NCI-H2029 (cell line): ENCODE measurements at regions not wholly inside any gene's neighbourhood (a gene's known extent, or its start where the extent isn't known, plus 50 kb on each side); places are given as distances from the start of the nearest gene placed in this dataset.

ENCODE experiments used
- DNase-seq: peaks from one replicate; lab custom pipeline; 2025; lab: John Stamatoyannopoulos, UW

DNA sequence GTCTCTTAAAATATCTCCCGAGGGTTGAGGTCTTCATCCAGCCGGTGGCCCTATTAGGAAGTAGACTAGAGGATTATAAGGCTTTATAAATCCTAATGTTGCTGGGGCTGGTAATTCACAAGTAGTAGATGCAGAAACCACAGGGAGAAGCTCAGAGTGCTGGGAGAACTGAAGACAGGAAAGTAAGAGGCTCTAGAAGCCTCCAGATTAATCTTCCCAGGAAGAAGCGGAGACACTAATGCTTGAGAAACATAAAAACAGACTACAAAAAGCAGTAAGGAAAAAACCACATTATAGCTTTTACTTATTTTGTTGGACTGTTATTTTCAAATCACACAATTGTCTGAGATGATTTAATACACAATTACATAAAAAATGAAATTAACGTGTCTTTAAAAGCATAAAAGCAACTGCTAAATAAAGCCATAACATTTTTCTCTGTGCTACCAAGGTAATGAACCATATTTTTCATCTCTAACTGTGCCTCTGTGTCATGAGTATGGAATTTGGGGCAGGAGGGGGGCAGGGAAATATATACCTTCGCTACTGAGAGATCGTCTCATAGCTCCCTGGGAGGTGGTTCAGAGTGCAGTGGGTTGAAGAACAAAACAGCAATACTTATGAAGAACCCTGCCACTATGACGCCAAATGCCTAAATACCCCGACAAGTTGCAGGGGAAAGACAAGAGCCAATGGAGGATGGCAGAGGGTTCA, 806.2 kb upstream of the WWC1 start:
- no peak for DNase-seq

DNA sequence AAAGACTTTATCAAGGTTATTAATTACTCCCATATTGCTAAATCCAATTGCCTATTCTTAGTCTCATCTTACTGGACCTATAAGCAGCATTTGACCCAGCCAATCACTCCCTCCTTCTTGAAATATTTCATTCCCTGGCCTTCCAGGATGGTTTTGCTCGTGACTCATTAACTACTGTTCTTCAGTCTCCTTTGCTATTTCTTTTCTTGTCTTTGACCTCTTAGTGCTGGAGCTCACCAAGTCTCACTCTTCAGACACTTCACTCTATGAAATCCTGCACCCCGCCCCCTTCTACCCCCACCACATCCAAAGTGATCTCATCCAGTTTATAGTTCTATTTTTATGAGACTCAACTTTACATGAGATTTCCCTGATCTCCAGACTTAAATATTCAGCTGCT, 803.1 kb upstream of the WWC1 start:
- DNase-seq, result no peak

DNA sequence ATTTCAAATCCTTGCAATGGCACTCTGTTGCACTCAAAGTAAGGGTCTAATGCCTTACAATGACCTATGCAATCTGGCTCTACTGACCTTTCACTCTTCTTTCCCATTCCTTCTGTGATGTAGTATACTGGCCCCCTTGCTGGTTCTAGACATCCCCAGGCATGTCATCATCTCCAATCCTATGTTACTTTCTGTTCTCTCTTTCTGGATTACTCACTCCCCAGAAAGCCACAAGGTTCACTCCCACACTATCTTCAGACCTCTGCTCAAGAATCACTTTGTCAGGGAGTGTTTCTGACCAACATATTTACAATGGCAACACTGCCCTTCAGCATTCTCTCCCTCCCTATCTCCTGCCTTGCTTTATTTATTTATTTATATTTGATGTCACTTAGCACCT, 802.2 kb upstream of the WWC1 start:
- DNase-seq, result no peak

DNA sequence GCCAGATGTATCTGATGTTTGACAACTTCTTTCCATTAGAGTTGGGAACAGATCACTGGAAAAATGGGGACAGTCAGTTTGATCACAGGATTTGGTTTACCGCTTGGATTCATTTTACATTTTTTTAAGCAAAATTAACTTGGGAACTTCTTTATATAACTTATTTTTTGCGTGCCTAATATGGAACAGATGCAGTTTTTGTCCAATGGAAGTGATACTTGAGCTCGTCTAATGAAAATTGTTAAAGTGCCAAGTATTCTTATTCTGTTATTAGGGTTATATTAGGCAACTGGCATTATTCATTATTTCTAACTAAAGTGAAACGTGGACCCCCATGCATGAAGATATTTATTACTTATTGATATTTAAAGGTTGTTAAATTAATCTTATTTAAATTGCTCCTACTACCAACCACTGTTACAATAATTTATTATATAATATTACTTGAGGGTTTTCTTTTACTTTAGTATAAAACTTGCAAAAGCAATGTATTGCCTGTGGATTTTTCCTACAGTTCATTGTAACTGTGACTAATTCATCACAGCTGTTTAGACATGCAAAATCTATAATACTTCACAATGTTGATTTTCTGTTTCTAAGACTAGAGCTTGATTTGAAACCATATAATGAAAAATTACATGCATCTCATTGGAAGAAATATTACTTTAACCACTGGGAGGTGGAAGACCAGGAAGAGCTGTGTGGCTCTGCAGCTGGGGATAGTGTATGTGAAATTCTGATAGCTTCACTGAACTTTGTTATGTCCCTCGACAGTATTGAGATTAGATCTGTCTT, 787.3 kb upstream of the WWC1 start:
- DNase-seq, result no peak

DNA sequence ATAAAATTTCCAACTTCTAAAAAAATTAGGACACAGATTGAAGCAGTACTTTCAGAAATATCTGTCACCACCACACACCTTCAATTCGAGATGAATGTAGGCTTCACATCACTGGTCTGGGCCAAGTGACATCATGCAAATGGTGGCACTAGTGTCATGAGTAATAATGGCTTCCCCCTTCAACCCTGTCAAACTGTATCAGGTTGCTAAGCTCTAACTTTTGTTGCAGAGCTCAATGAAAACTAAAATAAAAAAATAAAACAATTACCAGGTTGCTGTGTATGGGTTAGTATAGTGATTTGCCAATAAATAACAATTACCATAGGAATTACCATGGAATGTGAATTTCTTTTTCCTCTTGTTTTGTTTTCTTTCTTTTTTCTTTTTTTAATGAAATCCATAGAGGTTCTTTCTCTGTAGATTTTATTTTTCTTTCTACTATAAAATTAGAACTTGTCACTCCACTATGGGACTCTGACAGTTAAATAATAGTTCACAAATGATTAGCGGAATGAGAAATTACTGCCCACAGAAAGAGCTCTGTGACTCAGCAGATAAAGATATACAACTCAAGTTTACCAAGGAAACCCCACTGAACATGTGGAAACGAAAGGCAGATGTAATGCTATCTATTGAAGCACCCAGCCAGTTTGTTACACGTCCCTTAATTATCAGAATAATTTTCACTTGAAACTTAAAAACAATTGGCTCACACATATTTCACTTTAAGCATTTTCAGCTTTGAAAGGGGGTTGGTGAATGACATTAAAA, 783.8 kb upstream of the WWC1 start:
- DNase-seq, result no peak

DNA sequence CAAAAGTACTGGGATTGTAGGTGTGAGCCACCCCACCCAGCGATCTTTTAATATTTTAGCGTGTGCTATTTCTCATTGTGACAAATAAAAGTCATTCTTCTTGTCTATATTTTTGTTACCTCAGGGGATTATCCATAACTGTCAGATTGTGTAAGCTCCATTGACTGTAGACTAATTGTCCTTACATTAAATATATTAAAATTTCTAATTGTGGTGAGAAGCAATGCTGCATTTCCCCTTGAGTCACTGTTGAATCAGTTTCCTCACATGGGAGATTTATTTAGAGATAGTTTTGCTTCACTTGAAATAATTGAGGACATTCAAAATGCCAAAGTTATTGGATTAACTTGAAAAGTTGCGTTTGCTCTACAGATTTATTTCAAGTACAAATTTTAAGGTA, 782.4 kb upstream of the WWC1 start:
- no peak for DNase-seq

DNA sequence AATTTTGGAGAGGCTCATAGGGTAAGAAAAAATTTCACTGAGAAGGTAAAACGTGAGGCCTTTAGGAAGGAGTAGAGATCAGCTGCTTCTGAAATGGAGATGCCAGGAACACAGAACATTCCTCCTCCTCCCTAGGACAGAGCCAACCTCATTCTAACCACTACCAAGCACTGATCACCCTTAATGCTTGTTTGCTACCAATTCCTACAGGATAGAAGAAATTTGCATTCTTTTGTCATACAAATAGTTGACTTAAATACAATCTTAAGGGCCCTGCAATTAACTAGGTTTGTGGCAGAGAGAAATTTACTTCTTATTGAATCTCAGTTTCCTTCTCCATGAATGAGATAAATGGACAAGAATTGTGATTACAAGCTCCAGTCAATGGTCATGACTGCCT, 780.2 kb upstream of the WWC1 start:
- no peak for DNase-seq

DNA sequence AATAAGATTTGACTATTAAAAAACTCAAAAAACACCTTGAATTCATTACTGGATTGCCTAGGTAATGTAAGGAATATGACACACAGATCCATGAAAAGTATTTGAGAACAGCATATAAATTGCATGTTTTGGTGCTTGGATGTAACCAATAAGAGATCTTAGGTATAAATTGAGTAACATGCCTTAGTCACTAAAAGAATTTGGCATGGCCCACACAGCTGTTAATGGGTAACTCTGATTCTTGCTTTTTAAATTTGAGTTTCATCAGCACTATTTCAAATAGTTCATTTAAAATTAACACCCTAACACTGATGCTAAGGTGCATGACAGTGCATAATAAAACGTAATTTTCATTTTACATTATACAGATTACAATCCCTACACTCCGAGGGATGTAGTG, 779.3 kb upstream of the WWC1 start:
- DNase-seq, result no peak

DNA sequence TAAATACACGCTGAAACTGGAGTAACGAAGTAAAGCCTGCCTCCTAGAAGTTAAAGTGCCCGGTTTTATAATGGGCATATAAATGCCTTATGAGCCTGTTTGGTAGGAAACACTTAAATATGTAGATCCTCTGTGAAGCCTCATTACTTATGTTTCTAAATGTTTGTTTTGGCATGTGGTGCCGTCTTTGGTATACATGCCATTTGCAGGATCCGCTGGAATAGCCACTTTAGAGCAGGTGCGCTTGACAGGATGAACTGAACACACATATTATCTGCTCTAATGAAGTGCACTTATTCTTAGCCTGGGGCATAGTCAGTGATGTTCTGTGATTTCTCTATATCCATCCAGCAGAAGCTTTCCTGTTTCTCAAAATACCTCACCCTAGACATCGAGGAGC, 778.1 kb upstream of the WWC1 start:
- peak; percentile 63 for DNase-seq

DNA sequence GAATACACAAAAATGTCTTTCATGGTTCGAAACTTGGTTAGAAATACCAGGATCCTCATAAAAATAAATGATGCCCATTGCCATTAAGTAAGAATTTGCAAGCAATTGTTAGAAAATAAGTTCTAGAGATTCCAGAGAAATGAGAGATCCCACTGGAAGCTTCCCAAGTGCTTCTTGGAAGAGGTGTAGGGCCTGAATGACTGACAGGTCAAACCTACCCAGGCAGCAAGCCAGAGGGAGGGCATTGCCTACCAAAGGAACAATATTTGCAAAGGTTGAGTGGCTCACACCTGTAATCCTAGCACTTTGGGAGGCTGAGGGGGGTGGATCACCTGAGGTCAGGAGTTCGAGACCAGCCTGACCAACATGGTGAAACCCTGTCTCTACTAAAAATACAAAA, 777.0 kb upstream of the WWC1 start:
- no peak for DNase-seq

DNA sequence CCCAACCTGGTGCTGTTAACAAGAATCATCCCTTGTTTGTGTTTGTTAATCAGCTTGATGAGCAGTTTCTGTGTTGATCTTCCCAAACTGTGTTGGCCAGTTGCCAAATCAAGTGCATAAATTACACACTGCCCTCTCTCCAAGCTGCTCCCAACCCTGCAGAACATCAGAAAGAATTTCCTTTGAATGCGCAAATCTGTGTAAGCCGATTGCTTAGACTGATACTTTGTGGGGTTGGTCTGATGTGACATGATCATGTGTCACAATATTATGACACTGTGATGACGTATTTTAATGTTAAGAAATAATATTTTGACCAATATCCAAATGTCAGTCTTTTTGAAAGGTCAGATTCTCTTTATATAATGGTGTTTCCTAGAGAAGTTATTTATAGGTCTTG, 766.4 kb upstream of the WWC1 start:
- no peak for DNase-seq

DNA sequence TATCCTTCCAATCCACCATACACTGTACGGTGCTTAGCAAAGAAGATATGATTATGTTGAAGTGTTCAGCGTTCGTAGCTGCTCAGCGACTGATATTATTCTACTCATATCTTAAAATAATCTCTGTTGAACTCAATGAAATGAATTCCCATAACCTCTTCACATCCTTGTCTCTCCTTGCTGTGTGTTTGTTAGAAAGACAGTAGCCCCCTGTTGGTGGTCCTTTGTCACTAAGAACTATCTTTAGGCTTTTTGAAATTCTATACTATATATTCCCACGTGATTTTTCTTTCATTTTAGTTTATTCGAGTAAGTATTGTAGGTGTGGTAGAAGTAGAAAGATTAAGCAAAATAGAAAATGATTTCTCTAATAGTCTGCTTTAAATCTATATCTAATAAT, 762.8 kb upstream of the WWC1 start:
- DNase-seq, result no peak

DNA sequence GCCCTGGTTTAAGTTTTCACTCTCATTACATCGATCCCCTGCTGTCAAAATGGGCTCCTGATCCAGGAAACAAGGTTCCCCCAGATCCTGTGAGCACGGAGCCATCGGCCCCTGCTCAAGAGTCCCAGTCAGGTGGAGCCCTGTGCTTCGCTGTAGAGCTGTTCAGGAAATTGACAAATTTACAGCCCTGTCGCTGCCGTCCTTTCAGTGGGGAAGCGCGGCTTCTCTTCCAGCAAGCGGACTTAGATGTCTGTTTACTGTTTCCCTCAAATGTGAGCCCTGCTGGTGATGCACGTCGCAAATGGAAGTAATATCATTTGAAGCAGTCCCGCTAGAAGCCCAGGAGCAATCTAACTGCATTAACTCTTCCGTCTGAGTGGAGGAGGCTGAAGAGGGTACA, 760.9 kb upstream of the WWC1 start:
- DNase-seq, result no peak

DNA sequence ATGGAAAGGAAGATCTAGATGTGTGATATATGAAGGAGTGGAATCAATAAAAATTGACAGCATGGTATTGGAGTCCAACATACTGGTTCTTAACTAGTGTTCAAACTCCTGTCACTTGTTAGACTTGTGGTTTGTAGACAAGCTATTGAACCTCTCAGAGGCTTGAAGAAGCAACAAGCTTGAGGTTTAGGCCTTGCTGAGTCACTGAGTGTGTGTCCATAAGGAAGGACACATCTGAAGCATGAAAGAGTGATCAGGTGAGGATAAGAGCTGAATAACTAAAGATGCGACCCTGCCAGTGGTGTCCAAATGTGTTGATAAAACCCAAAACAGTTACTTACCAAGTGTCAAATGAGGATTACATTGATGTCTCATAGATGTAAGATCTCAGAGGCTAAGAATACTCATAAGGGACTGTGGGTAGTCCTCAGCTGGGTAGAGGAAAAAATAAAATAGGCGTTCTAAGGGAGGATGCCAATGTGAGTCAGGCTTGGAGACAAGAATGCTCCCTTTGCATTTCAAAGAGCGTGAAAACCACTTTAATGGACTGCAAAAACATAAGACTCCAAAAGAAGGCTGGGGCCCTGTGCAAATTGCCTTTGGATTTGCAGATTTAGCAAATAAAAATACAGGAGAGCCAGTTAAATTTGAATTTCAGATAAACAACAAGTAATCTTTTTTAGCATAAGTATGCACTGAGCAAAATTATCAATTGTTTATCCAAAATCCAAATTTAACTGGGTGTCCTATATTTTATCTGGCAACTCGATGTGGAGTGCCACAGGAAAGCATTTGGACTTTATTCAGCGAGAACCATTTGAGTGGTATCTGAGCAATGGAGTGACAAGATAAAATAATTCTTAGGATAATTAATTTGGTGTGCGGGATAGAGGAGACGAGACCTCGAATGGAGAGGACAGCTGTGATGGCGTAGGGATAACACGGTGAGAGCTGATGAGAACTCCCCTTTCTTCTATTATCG, 757.3 kb upstream of the WWC1 start:
- DNase-seq, result no peak

DNA sequence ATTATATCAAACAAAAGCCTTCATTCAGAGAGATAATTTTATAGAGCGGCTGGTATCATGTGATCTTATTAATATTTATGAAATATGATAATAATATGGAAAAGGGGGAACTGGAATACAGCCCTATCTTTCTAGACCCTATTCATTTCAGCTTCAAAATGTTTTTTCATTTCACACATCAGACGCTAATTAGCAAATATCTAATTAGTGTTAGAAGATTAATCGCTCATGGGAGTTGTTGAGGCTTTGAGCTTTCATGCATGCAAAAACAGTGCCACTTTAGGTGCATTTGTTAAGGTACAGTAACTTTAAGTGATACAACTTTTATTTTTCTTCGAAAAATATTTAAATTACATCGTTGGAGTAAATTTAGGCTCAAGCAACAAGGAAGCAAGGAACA, 751.7 kb upstream of the WWC1 start:
- DNase-seq, result no peak

DNA sequence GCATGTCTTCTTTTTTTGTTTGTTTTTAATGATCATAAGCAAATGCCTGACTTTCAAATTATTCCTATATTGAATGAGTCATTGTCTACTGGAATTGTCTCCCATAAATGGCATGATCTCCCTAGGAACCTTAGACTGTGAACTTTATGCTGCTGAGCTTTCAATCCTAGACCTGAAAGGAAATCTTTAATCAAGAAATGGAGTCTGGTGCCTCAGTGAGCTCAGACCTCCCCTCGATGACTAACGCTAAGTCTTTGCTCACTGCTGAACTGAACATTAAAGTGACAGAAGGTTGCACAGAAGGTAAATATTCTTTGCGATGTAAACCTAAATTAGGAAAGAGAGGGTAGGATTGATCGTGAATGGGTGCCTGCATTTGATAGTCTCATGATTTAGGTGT, 745.2 kb upstream of the WWC1 start:
- DNase-seq, result no peak

DNA sequence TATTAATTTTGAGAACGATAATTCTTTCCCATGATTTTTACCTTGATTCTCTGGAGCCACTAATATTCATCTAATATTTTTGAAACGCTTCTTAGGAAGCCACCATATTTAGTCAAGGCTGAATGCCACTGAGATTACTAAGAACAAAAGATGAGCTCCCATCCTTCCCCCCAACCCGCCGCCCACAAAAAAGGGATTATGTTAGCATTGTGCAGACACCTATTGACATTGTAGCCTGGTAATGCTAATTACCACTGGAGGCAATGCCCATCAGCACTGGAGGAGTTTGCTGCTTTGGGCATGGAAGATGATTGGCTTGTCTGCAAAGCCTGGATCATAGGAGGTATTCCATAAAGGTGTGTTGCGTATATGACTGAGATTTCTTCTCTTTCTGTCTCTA, 739.1 kb upstream of the WWC1 start:
- DNase-seq, result no peak

DNA sequence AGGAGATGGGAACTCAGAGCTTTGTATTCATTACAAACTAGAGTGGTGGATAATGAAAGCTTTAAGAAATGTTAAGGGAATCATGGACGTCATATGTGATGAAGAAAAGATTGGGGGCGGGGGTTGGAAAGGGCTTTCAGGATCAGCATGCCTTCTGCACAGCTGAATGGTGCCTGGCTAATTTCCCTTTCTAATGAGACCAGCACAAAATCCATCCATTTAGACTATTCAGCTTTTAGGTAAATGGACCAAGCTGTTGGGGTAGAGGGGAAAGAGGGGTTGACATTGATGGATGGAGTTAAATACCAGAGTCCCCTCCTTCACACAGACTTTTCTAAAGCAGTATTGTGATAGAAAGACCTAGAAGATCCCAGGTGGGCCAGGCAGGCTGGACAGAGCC, 737.9 kb upstream of the WWC1 start:
- DNase-seq, result no peak

DNA sequence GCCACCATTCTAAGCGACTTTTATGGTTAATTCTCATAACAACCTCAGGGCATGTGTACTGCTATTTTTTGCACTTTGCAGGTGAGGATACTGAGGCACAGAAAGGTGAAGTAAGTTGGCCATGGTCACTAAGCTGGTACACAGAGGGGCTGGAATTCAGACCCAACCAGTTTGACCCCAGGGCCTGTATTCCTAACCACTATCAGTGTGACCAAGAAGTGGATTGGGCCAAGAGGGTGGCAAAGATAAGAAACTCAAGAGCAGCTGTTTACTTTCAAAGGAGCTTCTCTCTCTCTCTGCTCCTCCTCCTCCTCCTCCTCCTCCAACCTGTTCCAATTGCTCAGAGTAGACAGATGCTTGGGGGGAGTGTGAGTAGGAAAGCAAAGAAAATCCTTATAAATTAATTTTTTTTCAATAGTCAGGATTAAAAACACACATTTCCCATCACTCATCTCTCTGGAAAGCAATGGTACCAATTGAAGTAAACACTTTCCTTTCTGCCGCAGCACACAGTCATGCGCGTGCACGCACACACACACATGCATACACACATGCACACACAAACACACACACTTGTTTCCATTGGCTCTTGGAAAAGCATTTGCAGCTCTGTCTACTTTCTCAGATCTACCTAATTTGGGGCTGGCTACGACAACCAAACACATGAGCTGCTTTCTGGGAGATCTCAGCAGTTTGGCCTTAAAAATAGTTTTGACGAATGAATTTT, 736.7 kb upstream of the WWC1 start:
- DNase-seq, result no peak

DNA sequence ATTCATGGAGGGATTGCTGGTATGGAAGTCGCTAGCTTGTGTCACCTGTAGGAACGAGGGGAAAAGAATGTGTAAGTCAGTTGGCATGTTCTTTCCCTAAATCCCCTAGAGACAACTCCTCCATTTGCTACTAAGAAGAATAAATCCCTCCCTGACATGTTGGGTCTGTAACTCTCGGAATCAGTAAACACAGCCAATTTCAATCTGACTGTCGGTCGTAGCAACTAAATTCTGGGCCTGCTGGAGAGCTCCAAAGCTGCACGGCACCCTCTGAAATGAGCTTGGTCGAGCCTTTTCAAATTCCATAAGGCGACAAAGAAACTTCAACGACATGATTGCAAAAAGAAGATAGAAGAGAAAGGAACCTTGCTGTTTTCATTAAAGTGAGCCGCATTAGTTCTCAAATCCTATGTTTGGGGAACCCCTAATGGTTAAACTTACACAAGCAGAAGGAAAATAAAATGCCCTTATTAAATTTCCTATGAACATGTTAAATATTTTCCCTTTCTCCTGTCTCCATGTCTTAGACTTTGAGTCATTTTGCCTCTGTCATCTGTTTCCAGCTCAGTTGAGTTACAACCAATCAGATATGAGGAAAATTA, 735.8 kb upstream of the WWC1 start:
- DNase-seq, result no peak

DNA sequence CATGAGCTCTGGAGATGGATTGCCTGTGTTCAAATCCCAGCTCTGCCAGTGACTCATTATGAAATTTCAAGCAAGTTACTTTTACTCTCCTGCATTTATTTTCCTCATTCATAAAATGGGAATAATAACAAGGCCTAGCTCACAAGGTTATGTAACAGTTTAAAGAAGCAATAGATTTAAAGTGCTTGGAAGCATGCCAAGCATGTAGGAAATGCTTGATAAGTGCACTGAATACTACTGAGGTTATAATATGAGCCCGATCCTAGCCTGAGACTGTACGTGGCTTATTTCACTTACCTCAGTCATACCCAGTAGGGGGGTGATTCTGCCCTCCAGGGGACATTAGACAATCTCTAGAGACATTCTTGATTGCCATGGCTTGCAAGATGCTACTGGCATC, 734.1 kb upstream of the WWC1 start:
- DNase-seq, result no peak
